Medulla oblongata (tissue), 1 donor: ENCODE measurements at regions not wholly inside any gene's neighbourhood (a gene's known extent, or its start where the extent isn't known, plus 50 kb on each side); places are given as distances from the start of the nearest gene placed in this dataset.

Experiments
- DNase-seq: peaks from one replicate; pipeline ENCODE4 v3.0.0-alpha.2; 2015; ENCODE audit errors: extremely low spot score

- DNase-seq, result no peak
Measured at GRCh38 chr9:89793124-89793495, 188.3 kb downstream of the GADD45G start.

GRCh38 chr9:89793551-89793950 is 188.7 kb downstream of the GADD45G start:
- DNase-seq, result no peak

- DNase-seq, result no peak
Measured at GRCh38 chr9:89794918-89795317, 190.1 kb downstream of the GADD45G start.

GRCh38 chr9:89795538-89796195 is 190.9 kb downstream of the GADD45G start:
- DNase-seq, result no peak

- DNase-seq, result no peak
Measured at GRCh38 chr9:89796606-89797005, 191.8 kb downstream of the GADD45G start.

- no peak for DNase-seq
Measured at GRCh38 chr9:89797255-89797654, 192.4 kb downstream of the GADD45G start.

- DNase-seq, result no peak
Measured at GRCh38 chr9:89797937-89798455, 193.2 kb downstream of the GADD45G start.

GRCh38 chr9:89798547-89799120 is 193.8 kb downstream of the GADD45G start:
- DNase-seq, result no peak

GRCh38 chr9:89799221-89799620 is 194.4 kb downstream of the GADD45G start:
- no peak for DNase-seq

GRCh38 chr9:89799766-89800165 is 195.0 kb downstream of the GADD45G start:
- DNase-seq, result no peak

- DNase-seq, result no peak
Measured at GRCh38 chr9:89801341-89801740, 196.5 kb downstream of the GADD45G start.

GRCh38 chr9:89801742-89802670 is 197.2 kb downstream of the GADD45G start:
- no peak for DNase-seq

GRCh38 chr9:89802781-89803355 is 198.1 kb downstream of the GADD45G start:
- peak; percentile 64 for DNase-seq

GRCh38 chr9:89803403-89803802 is 198.6 kb downstream of the GADD45G start:
- no peak for DNase-seq

GRCh38 chr9:89804766-89805531 is 200.1 kb downstream of the GADD45G start:
- DNase-seq, result no peak

GRCh38 chr9:89805571-89806292 is 200.9 kb downstream of the GADD45G start:
- DNase-seq, result no peak

- no peak for DNase-seq
Measured at GRCh38 chr9:89806371-89807100, 201.7 kb downstream of the GADD45G start.

- DNase-seq, result no peak
Measured at GRCh38 chr9:89807101-89807395, 202.2 kb downstream of the GADD45G start.

- no peak for DNase-seq
Measured at GRCh38 chr9:89807682-89808075, 202.9 kb downstream of the GADD45G start.

- DNase-seq, result no peak
Measured at GRCh38 chr9:89808076-89808755, 203.4 kb downstream of the GADD45G start.
